NCI-H446 treated with DMSO at 0.1 percent for 48 hours (cell line): ENCODE measurements at regions not wholly inside any gene's neighbourhood (a gene's known extent, or its start where the extent isn't known, plus 50 kb on each side); places are given as distances from the start of the nearest gene placed in this dataset.

Experiments used
- DNase-seq: peaks from one replicate; lab custom pipeline; 2025; lab: John Stamatoyannopoulos, UW

DNA sequence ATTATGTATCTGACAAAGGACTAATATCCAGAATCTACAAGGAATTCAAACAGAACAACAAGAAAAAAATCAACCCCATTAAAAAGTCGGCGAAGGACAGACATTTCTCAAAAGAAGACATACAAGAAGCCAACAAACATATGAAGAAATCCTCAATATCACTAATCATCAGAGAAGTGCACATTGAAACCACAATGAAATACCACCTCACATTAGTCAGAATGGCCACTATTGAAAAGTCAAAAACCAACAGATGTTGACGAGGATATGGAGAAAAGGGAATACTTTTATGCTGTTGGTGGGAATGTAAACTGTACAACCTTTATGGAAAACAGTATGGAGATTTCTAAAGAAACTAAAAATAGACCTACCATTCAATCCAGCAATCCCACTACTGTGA lies 233.1 kb upstream of the PLSCR5 start:
- DNase-seq = no peak

DNA sequence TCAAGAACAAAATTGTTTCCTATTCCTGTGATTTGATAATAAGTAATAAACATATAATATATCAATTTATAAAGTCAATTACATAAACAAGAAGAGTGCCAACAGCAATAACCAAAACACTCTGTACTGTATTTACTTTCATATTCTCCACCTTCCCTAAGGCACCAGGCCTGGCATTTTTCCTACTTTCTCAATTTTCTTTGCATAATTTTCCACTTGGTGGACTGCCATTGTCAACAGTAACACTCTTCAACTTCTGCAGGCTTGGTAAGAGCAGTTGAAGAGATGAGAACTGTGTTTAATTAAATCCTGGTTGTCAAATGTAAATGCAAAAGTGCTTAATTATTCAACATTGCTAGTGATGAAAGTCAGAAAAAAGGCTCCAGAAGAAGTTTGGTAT lies 229.8 kb upstream of the PLSCR5 start:
- DNase-seq = no peak

DNA sequence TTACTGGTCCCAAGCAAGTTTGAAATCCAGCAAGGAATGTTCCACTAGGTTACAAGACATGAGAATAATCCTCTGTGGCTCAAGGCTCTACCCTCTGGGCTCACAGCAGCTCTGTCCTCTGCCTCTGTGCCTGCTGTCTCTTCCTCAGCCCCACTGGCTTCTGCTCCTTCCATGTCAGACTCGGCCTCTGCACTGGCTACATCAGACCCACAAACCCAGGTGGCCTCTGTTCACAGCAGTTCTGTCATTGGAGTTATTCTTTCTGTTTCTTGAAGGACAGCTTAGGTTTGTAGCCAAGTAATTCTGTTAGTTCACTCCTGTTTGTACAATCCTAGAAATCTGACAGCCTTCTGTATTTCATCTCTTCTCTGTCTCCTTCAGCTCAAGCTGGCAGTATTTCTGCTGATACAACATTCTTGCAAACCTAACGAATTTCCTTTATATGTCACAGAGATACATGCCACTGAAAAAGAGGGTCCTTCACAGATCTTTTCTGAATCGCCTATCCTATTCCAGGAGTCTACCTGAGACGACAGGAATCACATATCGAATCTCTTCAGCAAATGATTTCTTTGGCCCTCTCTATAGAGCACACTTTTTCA lies 227.8 kb upstream of the PLSCR5 start:
- no peak for DNase-seq

DNA sequence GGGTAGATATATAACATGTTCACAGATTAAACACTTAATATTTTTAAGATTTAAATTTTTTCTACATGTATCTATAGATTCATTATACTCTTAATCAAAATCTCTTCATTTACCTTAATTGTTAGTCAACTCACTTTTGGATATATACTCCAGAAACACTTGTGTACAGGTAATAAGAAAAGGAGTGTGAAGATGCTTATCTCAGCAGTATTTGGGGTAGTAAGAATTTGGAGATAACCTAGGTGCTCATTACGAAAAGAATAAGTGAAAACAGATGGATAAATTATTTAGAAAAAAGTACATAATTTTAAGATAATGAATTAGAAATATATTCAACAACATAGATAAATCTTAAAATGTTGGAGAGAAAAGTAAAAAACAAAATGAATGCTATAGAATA lies 226.5 kb upstream of the PLSCR5 start:
- no peak for DNase-seq

DNA sequence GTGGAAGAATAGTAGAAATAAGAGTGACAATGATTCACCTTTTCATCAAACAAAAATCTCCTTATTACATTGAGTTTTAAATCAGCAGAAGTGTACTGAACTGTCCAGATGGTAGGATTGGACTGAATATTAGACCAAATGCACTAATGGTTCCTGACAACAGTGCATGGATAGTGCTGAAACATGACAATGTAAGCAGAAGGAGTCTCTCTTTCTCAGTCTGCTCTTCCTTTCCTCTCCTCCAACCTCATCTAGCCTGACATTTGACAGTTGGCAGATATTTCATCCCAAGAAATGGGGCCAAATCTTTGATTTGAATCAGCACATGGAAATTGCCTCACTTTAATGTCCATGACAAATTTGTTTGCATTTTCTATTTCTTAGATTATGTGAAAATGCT lies 225.1 kb upstream of the PLSCR5 start:
- peak; percentile 19 for DNase-seq

DNA sequence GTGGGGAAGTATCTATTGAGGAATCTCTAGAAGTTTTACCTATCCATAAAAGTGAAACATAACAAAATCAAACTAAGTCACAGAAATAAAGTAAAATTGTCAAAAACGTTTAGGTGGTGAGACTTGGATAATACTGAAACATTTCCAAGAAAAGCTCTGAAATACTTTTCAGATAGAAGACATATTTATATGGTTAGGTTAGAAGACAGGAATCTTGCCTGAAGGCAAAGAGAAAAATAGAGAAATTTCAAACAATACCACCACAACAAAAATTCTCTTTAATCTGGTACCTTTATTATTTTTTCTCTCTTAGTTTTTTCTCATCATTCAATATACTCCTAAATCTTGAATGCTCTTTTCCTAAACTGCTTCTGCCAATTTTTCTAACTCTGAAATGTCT lies 222.7 kb upstream of the PLSCR5 start:
- DNase-seq = no peak

DNA sequence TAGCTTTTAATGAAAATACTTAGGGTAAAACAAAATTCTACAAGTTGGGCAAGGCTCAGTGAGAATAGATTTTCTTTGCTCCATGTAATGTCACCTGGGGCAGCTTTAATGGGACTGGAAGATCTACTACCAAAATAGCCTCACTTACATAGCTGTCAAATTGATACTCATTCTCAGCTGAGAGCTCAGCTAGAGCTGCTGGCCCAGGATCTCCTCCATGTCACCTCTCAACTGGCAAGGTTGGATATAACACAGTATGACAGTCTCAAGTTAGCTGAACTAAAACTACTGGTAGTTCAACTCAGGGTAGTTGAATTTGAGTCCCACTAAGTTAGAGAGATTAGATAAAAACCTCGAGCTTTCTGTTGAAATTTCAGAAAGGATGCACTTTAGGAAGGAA lies 218.5 kb upstream of the PLSCR5 start:
- DNase-seq = no peak

DNA sequence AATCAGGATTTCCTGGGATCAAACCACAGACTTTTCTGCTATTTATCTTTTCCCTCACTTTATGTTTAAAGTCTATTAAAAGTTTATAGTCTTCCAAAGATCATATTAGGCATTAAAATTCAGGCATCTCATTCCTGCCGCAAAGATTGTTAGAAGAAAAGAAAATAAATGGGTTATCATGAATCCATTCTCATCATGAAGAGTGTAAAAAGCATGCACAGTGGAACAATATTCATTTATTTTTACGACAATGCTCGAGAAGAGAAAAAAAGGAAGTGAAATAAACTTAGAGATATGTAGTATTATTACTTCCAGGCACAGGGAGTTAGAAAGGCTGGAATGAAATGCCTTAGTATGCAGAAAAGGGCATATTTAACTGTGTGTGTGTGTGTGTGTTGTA lies 213.7 kb upstream of the PLSCR5 start:
- no peak for DNase-seq

DNA sequence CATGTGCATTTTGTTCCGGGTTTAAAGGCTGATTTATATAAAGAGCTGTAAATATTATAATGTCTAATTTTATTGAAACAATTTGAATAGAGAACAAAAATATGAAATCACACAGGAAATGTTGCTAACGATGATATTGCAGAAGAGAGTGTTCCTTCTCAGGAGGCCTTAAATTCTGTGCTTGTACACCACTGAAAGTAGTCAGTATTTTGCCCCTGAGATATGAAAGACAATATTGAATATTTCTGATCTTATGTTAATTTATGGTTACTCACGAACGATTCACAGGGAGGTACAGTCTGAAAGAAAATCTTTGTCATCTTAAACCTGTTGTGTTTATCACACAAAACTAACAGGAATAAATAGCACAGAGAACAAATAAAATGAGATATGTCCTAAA lies 213.2 kb upstream of the PLSCR5 start:
- no peak for DNase-seq

DNA sequence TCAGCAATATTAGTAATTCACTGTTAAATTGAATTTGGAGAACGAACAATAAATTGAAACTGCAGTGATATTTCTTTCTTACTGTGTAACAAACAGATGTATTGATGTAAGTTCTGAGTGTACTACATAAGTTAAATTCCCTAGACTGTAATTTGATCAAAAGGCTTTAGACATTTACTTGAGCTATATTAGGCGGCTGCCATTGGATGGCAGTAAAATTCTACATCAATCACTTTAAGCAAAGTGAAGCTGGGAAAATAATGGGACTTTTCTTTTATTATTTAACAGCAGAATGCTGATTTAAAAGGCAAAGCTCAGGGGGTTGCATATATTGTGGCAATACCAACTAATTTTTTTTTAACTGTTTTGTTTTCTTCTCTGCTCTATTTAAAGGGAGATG lies 212.6 kb upstream of the PLSCR5 start:
- peak; percentile 41 for DNase-seq

DNA sequence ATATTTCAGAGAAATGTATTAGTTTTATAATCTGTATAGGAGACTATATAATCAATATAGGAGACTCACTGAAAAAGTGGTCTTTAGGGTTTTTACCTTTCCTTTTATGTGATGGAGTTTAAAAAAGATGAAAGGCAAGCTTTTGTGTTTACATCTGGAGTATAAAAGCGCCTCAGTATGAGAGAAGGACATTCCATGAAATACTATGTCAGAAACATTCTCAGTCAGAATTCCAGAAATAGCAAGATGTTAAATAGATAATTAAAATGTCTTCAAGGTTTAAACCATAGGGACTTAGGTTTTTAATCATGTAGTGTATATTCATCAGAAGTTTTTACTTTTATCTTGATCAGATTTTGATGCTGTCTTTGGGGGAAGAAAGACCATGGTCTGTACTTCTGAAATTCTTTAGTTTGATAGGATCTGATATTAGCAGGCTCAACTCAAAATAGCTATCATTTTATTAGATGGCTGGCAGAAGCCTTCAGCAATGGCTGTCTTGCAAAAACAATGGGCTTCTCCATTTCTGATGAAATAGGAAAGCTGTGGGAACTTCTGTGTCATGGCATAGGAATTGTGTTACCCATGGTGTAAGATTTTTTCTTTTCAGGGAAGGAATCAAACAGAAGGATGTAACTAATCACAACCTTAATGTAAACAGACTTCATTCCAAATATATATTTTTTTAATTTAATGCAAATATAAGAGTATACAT lies 209.6 kb upstream of the PLSCR5 start:
- no peak for DNase-seq

DNA sequence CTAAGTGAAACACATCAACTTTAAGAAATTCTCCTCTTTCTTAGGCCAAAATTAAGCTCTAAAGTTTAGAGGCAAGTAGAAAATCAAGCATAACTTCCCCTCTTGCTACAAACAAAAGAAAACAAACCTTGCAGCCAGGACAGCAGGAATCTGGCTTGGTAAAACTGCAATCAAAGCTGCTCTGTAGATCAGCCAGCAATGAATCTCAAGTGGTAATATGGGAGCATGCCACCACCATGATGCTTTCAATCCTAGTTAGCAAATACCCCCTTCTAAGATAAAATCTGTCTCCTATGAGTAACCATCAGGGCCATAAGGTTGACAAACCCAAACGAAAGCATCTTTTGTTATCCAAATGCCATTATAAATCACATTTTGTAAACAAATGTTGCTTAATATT lies 208.3 kb upstream of the PLSCR5 start:
- no peak for DNase-seq

DNA sequence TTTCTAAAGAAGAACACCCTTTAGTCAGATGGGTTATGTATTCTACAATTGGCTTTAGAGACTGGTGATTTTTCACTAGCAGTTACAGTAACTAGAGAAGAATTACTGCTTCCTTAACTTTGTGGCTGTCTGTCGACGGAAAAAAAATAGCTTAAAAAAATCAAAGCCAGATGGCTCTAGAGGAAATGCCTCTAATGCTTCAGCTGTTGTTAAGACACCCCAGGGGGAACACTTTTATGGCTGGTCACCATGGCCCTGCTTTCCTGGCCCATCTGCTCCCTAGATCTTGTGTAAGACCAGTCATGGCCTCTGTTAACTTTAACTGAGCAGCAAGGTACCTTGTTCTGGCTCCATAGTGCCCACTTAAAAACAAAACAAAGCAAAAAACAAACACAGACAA lies 198.6 kb upstream of the PLSCR5 start:
- peak; percentile 65 for DNase-seq

DNA sequence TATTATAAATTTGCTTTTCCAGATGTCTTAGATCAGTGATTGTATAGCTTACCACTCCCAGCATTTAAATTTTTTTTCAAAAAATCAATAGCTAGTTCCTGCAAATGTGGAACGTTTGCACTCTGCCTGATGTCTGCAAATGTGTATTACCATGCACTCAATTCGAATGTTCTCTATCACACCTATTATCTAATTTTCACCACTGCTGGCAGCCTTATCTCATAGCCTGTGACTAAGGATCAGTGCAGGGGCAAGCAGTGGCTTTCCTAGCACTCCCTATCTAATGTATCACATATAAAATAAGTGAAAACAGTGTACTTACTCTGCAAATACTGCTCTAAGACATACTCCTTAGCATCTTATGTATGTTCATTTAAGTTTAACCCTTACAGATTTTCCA lies 196.3 kb upstream of the PLSCR5 start:
- no peak for DNase-seq

DNA sequence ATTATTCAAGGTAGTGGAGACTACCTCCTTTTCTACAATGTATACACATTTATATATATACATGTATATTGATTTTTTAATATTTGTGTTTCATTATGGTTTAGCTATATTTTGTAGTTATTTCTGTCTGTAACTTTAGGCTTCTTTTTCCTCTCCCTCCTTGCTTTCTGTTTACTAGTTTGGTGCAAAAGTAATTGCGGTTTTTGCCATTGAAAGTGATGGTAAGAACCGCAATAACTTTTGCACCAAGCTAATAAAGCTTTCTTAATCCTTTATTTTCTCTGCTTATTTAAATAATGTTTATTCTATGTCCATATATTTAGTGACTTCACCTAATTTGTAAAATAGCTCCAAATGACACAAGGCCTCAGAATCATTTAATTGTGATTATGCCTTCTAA lies 195.3 kb upstream of the PLSCR5 start:
- no peak for DNase-seq

DNA sequence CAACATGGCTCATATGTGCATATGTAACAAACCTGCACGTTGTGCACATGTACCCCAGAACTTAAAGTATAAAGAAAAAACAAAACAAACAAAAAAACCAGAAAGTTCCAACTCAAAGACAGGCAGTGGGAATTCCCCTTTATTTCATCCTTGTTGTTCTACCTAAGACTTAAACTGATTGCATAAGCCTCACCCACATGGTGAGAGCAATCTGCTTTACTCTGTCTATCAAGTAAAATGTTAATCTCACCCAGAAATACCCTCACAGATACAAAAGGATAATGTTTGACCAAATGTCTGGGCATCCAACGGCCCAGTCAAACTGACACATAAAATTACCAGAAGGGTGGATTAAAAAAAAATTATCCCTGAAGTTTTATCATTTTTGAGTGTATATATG lies 190.9 kb upstream of the PLSCR5 start:
- DNase-seq = no peak

DNA sequence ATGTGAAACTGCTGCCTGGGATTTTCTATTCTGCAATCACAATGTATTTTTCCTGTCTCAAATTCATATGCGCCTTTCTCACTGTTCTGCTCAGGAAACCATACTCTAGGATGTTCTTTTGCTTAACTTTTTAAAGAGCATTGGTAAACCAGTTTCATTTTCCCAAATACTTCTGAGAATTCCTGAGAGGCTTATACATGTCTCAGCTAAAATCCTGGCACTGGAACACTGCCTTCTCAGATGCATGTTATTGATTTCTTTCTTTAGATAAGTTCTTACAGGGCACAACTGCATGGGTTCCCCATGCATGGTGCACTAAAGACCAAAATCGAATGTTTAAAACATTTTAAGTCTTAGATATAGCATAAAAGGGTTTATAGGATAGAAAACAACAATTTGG lies 178.3 kb upstream of the PLSCR5 start:
- DNase-seq = no peak

DNA sequence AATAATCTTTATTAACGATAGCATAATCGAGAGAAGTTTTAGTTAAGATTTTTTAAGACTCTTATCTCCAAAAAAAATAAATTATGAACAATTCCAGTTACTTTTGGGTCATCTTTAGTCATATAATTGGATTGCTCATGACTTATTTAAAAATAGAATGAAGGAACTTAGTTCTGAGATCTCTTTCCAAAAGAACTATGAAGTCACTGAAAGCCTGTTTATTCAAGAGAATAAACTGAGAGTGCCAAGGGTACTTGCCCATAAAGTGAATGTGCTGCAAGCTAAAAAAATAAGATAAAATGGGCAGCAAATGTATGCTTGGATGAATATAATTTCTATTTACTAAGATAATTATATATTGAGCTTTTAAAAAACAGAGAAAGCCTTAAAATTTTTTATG lies 176.5 kb upstream of the PLSCR5 start:
- no peak for DNase-seq

DNA sequence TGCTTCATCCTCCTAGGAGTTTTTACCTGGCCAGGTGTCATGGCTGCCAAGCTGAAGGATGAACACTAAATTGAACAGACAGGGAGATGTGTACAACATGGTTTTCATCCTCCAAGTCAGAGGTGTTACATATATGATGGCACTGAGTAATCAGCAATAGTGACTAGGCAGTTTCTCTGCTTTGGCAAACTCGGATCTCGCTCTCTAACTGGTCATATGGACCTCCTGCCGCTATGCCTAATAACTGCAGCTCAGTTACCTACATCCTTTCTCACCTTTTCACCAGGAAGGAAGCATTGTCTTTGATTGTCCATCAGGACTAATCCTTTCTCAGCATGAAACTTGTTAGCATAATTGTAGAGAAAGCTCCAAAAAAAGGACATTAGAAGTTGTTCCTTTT lies 175.9 kb upstream of the PLSCR5 start:
- no peak for DNase-seq

DNA sequence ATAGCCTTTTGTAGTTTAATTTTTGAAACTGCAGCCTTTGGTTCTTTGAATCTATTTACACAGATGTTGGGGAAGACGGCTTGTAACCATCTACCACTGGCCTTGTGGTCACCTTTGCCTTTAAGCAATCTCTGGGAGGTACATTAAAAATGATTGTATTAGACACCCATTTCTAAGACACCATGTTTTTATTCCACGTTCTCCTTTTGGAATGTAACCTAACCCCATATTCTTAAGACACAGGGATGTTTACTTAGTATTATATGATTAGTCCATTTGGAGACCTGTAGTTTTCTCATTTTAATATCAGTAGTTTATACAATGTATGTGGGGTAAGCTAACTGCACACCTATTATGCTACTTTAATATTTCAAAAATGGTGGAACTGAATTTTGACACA lies 175.1 kb upstream of the PLSCR5 start:
- DNase-seq = no peak

DNA sequence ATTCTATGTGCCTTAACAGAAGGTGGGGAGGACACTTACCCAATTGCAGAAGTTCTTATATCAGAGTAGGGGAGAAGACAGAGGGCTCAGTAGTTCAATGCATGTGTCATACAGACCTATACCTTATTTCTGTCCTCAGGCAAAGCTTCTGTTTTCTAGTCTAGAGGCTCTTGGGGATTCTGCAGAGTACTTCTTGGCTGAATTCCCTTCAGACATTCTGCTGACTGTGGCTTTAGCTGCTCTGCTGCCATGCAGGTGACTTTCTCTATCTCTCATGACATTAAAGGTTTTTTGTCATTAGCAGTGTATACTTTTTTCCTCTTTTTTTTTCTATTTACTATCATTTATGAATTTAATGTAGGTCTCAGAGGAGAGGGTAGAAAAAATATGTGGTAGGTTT lies 172.8 kb upstream of the PLSCR5 start:
- no peak for DNase-seq

DNA sequence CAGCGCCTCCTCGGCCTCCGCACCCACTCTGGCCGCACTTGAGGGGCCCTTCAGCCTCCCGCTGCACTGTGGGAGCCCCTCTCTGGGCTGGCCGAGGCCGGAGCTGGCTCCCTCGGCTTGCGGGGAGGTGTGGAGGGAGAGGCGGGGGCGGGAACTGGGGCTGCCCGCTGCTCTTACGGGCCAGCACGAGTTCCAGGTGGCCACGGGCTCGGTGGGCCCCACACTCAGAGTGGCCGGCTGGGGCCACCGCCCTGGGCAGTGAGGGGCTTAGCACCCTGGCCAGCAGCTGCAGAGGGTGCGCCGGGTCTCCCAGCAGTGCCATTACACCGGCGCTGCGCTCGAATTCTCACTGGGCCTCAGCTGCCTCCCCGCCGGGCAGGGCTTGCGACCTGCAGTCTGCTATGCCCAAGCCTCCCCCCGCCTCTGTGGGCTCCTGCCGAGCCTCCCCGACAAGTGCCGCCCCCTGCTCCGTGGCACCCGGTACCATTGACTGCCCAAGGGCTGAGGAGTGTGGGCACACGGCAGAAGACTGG lies 167.1 kb upstream of the PLSCR5 start:
- no peak for DNase-seq

DNA sequence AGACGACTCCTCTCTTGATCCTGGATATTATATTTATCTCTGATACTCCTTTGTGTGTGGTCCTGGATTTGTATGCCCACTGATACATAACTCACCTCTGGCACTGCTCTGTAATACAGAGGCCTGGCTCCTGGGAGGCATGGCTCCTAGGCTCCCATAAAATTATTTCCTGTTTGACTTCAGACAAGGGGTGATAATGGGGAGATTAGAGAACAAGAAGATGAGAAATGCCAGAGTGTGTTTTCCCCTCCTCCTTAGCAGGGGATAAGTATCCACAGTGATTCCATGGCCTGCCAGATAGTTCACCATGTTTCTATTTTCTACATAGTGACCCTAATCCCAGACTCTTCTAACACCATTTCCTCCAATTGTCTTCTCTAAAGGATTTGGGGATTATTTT lies 165.7 kb upstream of the PLSCR5 start:
- no peak for DNase-seq

DNA sequence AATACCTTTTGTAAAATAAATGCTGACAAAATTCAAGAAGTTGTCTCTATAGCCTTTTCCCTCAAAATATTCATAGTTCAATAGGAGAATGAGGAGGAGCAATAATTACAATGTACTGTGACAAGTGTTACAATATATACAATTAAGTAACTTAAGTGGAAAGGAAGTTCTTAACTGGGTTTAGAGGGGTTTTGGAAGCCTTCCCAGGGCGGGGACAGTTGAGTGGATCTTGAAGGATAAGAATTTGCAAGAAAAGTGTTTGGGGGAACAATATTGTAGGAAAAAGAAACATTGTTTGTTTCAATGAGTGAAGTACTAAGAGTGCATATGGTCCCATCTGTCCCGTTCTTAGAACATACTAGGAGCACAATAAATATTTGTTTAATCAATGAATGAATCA lies 165.2 kb upstream of the PLSCR5 start:
- no peak for DNase-seq
